ENCODE measurements at regions not wholly inside any gene's neighbourhood (a gene's known extent, or its start where the extent isn't known, plus 50 kb on each side); places are given as distances from the start of the nearest gene placed in this dataset.

GRCh38 chr18:60445341-60445740 lies 72.8 kb upstream of the MC4R start:
- no peak for DNase-seq

- no peak for DNase-seq
These were observed 74.2 kb upstream of the MC4R start for GRCh38 chr18:60446821-60447220.

GRCh38 chr18:60448487-60449267 lies 76.1 kb upstream of the MC4R start:
- no peak for DNase-seq

- no peak for DNase-seq
These were observed 79.8 kb upstream of the MC4R start for GRCh38 chr18:60452421-60452820.

- no peak for DNase-seq
These were observed 94.1 kb upstream of the MC4R start for GRCh38 chr18:60466677-60467076.

GRCh38 chr18:60469387-60470100 lies 97.0 kb upstream of the MC4R start:
- no peak for DNase-seq

GRCh38 chr18:60471652-60472051 lies 99.1 kb upstream of the MC4R start:
- no peak for DNase-seq

GRCh38 chr18:60485201-60485600 lies 112.6 kb upstream of the MC4R start:
- DNase-seq = no peak

- no peak for DNase-seq
These were observed 120.5 kb upstream of the MC4R start for GRCh38 chr18:60493066-60493465.

GRCh38 chr18:60499675-60500074 lies 127.1 kb upstream of the MC4R start:
- DNase-seq = no peak

- DNase-seq = no peak
These were observed 128.4 kb upstream of the MC4R start for GRCh38 chr18:60500960-60501359.

GRCh38 chr18:60502591-60502990 lies 130.0 kb upstream of the MC4R start:
- no peak for DNase-seq

GRCh38 chr18:60503199-60503598 lies 130.6 kb upstream of the MC4R start:
- DNase-seq = no peak

- no peak for DNase-seq
These were observed 133.6 kb upstream of the MC4R start for GRCh38 chr18:60506190-60506589.

- DNase-seq = no peak
These were observed 134.1 kb upstream of the MC4R start for GRCh38 chr18:60506682-60507081.

- no peak for DNase-seq
These were observed 135.5 kb upstream of the MC4R start for GRCh38 chr18:60508108-60508507.

- DNase-seq = no peak
These were observed 162.0 kb upstream of the MC4R start for GRCh38 chr18:60534538-60534937.

- DNase-seq = no peak
These were observed 164.5 kb upstream of the MC4R start for GRCh38 chr18:60537074-60537473.

GRCh38 chr18:60538891-60539290 lies 166.3 kb upstream of the MC4R start:
- DNase-seq = no peak

- DNase-seq = no peak
These were observed 169.1 kb upstream of the MC4R start for GRCh38 chr18:60541661-60542060.

GRCh38 chr18:60543646-60544045 lies 171.1 kb upstream of the MC4R start:
- no peak for DNase-seq

GRCh38 chr18:60549338-60549960 lies 176.9 kb upstream of the MC4R start:
- DNase-seq = no peak

- DNase-seq = no peak
These were observed 180.4 kb upstream of the MC4R start for GRCh38 chr18:60552948-60553347.

GRCh38 chr18:60554967-60555366 lies 182.4 kb upstream of the MC4R start:
- no peak for DNase-seq
